MM.1S (cell line): ENCODE measurements at regions not wholly inside any gene's neighbourhood (a gene's known extent, or its start where the extent isn't known, plus 50 kb on each side); places are given as distances from the start of the nearest gene placed in this dataset.

Source experiments
- DNase-seq: peaks from one replicate; pipeline ENCODE4 v3.0.0-alpha.2; 2015
- H2AFZ ChIP-seq: fragments of 300-600 bp; sonication (generic); 2 replicates; pipeline ENCODE4 v1.6.0; 2016; ENCODE audit warnings: antibody characterized with exemption, low read length
- H3F3A ChIP-seq: fragments of 300-600 bp; sonication (generic); 2 replicates; pipeline ENCODE4 v1.6.1; 2016; ENCODE audit warnings: mild to moderate bottlenecking, antibody characterized with exemption, low read length, moderate library complexity, mixed read lengths; ENCODE audit not compliant: insufficient read depth
- H3K27ac ChIP-seq: fragments of 300-600 bp; sonication (generic); 2 replicates; pipeline ENCODE4 v1.5.1; 2016; ENCODE audit warnings: mild to moderate bottlenecking, low read length
- H3K27me3 ChIP-seq: fragments of 300-600 bp; sonication (generic); replicated peaks from 2 replicates; pipeline ENCODE4 v1.6.0; 2016; ENCODE audit warnings: low read length; ENCODE audit not compliant: insufficient read depth
- H3K36me3 ChIP-seq: fragments of 300-600 bp; sonication (generic); replicated peaks from 2 replicates; pipeline ENCODE4 v1.6.1; 2016; ENCODE audit warnings: mild to moderate bottlenecking, low read length, mixed read lengths; ENCODE audit not compliant: insufficient read depth
- H3K4me1 ChIP-seq: fragments of 300-600 bp; sonication (generic); 2 replicates; pipeline ENCODE4 v1.6.1; 2016; ENCODE audit warnings: low read length, mixed read lengths
- H3K4me2 ChIP-seq: fragments of 300-600 bp; sonication (generic); 2 replicates; pipeline ENCODE4 v1.6.0; 2016; ENCODE audit warnings: low read depth, low read length
- H3K4me3 ChIP-seq: fragments of 300-600 bp; sonication (generic); 2 replicates; pipeline ENCODE4 v1.5.1; 2016; ENCODE audit warnings: low read length, mixed read lengths
- H3K79me2 ChIP-seq: fragments of 300-600 bp; sonication (generic); 2 replicates; pipeline ENCODE4 v1.6.1; 2016; ENCODE audit warnings: mixed run types, low read length, mixed read lengths
- H3K9ac ChIP-seq: fragments of 300-600 bp; sonication (generic); 2 replicates; pipeline ENCODE4 v1.6.1; 2016; ENCODE audit warnings: low read length, mixed read lengths
- H3K9me2 ChIP-seq: fragments of 300-600 bp; sonication (generic); replicated peaks from 2 replicates; pipeline ENCODE4 v1.6.1; 2016; ENCODE audit warnings: mild to moderate bottlenecking, low read length, mixed read lengths; ENCODE audit not compliant: insufficient read depth
- H3K9me3 ChIP-seq: fragments of 300-600 bp; sonication (generic); replicated peaks from 2 replicates; pipeline ENCODE4 v1.6.1; 2016; ENCODE audit warnings: mild to moderate bottlenecking, low read length, mixed read lengths; ENCODE audit not compliant: insufficient read depth
- H4K20me1 ChIP-seq: fragments of 300-600 bp; sonication (generic); 2 replicates; pipeline ENCODE4 v1.6.1; 2016; ENCODE audit warnings: mild to moderate bottlenecking, low read length, moderate library complexity, mixed read lengths; ENCODE audit not compliant: insufficient read depth
- CTCF ChIP-seq: fragments of 300-600 bp; sonication (generic); IDR thresholded peaks from 2 replicates; pipeline ENCODE4 v1.5.1; 2016; ENCODE audit warnings: antibody characterized with exemption, low read length, mixed read lengths
- EZH2 ChIP-seq: fragments of 300-600 bp; sonication (generic); optimal IDR thresholded peaks from 2 replicates; pipeline ENCODE3; 2017; ENCODE audit warnings: low read depth, mild to moderate bottlenecking, antibody characterized with exemption, low read length, mixed read lengths
- EZH2phosphoT487 ChIP-seq: fragments of 300-600 bp; sonication (generic); IDR thresholded peaks from 2 replicates; pipeline ENCODE4 v1.6.1; 2018; ENCODE audit warnings: antibody characterized with exemption, low read length

DNA sequence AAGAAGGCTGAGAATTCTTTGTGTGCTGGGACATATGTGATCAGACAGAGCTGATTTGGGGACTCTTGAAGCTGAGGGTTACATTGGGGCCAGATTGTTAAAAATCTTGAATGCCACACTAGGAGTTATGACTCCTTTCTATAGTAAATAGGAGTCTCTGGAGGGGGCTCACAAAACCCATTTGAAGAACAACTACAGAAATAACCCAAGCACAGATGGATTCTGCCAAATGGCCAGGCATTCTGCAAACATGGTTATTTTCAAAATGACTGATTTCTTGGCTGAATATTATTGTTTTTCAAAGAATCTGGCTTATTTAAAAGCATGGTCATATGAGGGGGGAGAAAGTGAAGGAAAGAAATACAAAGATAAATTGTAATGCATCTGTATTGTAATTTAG lies 625.5 kb upstream of the TENM4 start:
- Histone ChIP-seq H3K9me3 (no peaks in the 10 kb centered on the region), H3K4me1 (no peaks in the 10 kb centered on the region), H4K20me1 (no peaks in the 10 kb centered on the region), H3K9me2 (no peaks in the 10 kb centered on the region), H3F3A (no peaks in the 10 kb centered on the region), H3K27ac (no peak overlapping the region), H2AFZ (no peak overlapping the region), H3K9ac (no peak overlapping the region), H3K36me3 (no peaks in the 10 kb centered on the region), H3K4me3 (no peak overlapping the region), H3K79me2 (no peaks in the 10 kb centered on the region), H3K27me3 (no peaks in the 10 kb centered on the region), H3K4me2 (no peak overlapping the region)
- TF ChIP-seq EZH2 = no peak
- no peak for TF ChIP-seq EZH2phosphoT487
- no peak for TF ChIP-seq CTCF
- DNase-seq = no peak

GRCh38 chr11:80065086-80065485 lies 624.3 kb upstream of the TENM4 start:
- no peaks in the 10 kb centered on the region for H3K9me2 ChIP-seq
- DNase-seq = no peak
- no peaks in the 10 kb centered on the region for H3K4me1 ChIP-seq
- H3K9me3 ChIP-seq = no peaks in the 10 kb centered on the region
- H3K4me2 ChIP-seq = no peak overlapping the region
- no peaks in the 10 kb centered on the region for H3K79me2 ChIP-seq
- no peak for TF ChIP-seq CTCF
- TF ChIP-seq EZH2 = no peak
- TF ChIP-seq EZH2phosphoT487 = no peak
- H3K4me3 ChIP-seq = no peak overlapping the region
- no peaks in the 10 kb centered on the region for H3K36me3 ChIP-seq
- no peak overlapping the region for H3K9ac ChIP-seq
- no peaks in the 10 kb centered on the region for H3K27me3 ChIP-seq
- no peak overlapping the region for H2AFZ ChIP-seq
- no peaks in the 10 kb centered on the region for H3F3A ChIP-seq
- H4K20me1 ChIP-seq = no peaks in the 10 kb centered on the region
- H3K27ac ChIP-seq = no peak overlapping the region

DNA sequence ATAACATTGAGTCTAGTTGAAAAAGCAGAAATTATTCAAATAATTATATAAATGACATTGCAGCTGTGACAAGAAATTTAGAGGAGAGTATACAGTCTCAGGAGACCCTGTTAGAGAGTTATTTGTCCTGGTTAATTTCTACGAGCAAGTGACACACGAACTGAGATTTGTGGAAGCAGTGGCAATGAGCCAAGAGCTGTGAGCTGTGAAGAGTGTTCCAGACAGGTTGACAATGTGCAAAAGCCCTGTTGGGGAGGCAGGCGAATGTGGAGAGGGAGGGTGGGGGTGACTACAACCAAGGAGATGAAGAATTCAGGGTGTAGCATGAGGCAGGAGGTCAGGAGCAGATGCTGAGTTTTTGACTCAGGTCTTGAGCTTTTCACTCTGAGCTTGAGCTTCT lies 620.2 kb upstream of the TENM4 start:
- TF ChIP-seq CTCF = no peak
- TF ChIP-seq EZH2 = no peak
- TF ChIP-seq EZH2phosphoT487 = no peak
- H3F3A ChIP-seq = no peaks in the 10 kb centered on the region
- H3K4me3 ChIP-seq = no peak overlapping the region
- DNase-seq = no peak
- H3K27me3 ChIP-seq = no peaks in the 10 kb centered on the region
- H3K27ac ChIP-seq = no peak overlapping the region
- H2AFZ ChIP-seq = no peak overlapping the region
- no peaks in the 10 kb centered on the region for H3K36me3 ChIP-seq
- H3K4me2 ChIP-seq = no peak overlapping the region
- H3K79me2 ChIP-seq = no peaks in the 10 kb centered on the region
- H4K20me1 ChIP-seq = no peaks in the 10 kb centered on the region
- no peak overlapping the region for H3K9ac ChIP-seq
- H3K4me1 ChIP-seq = no peaks in the 10 kb centered on the region
- H3K9me2 ChIP-seq = no peaks in the 10 kb centered on the region
- H3K9me3 ChIP-seq = no peaks in the 10 kb centered on the region
